Heart right ventricle (tissue), 16 donors: ENCODE measurements at regions not wholly inside any gene's neighbourhood (a gene's known extent, or its start where the extent isn't known, plus 50 kb on each side); places are given as distances from the start of the nearest gene placed in this dataset.

Experiments used
- ATAC-seq, 8 donors: fragments of 200-7000 bp; cut with Tn5 transposase; one replicate each; pipeline ENCODE4 v1.9.1; 2020; ENCODE audit warnings: mild to moderate bottlenecking in 8 of 8, moderate library complexity in 8 of 8, moderate number of reproducible peaks in 1 of 8
- DNase-seq, 2 donors: peaks; one replicate each; pipeline ENCODE4 v3.0.0-alpha.2; 2020
- H3K27ac ChIP-seq, 10 donors: fragments of 200-600 bp; sonication (generic) in 2 of 10; one replicate each; pipeline versions ENCODE4 v1.5.0 to v1.8.0; 2020 to 2022; ENCODE audit warnings: mild to moderate bottlenecking in 3 of 10
- H3K27me3 ChIP-seq, 7 donors: fragments of 200-600 bp; one replicate each; pipeline ENCODE4 v1.8.0; 2021 to 2022; ENCODE audit warnings: mild to moderate bottlenecking in 2 of 7
- H3K36me3 ChIP-seq, 9 donors: fragments of 200-600 bp; sonication (generic) in 1 of 9; one replicate each; pipeline versions ENCODE4 v1.5.0 to v1.8.0; 2020 to 2022; ENCODE audit warnings: mild to moderate bottlenecking in 2 of 9
- H3K4me1 ChIP-seq, 9 donors: fragments of 200-600 bp; sonication (generic) in 1 of 9; one replicate each; pipeline versions ENCODE4 v1.5.0 to v1.8.0; 2020 to 2022; ENCODE audit warnings: mild to moderate bottlenecking in 4 of 9
- H3K4me3 ChIP-seq, 10 donors: fragments of 200-600 bp; sonication (generic) in 2 of 10; one replicate each; pipeline versions ENCODE4 v1.5.0 to v1.8.0; 2020 to 2022; ENCODE audit warnings: mild to moderate bottlenecking in 7 of 10, moderate library complexity in 2 of 10
- H3K9me3 ChIP-seq, 11 donors: fragments of 200-600 bp in 10 of 11; sonication (generic) in 2 of 11; one replicate each; pipeline versions ENCODE4 v1.5.0 to v1.8.0; 2013 to 2022; ENCODE audit warnings: mild to moderate bottlenecking in 2 of 11, control low read depth in 1 of 11, moderate library complexity in 1 of 11
- CTCF ChIP-seq, 9 donors: fragments of 200-600 bp; sonication (generic) in 2 of 9; IDR thresholded peaks; one replicate each; pipeline versions ENCODE4 v1.5.0 to v1.8.0; 2021 to 2022; ENCODE audit warnings: antibody characterized with exemption in 9 of 9, mild to moderate bottlenecking in 5 of 9, moderate library complexity in 1 of 9
- WGBS, 2 donors: extraction: QIAGEN DNeasy Blood & Tissue Kit; methylation state at CpG; one replicate each; pipeline ENCODE4 v1.1.7; 2013; ENCODE audit warnings: inconsistent platforms in 1 of 2; 5-methylcytosine and 5-hydroxymethylcytosine counted together
- intact Hi-C, 10 donors: fragments of 100-400 bp; cut with DNase I; formaldehyde crosslinking; loops; one replicate each; pipeline versions ENCODE4 v1.11.1 to v1.14.2; 2022
- donor health status: Arrhythmogenic right ventricular cardiomyopathy.
- donor health status: ischemic (EF 13 %, LVEDD 7.1; RV severe dilation, severe dysfunction).
- donor health status: healthy with polysubstance abuse.
- donor health status: DM: no; HTN: yes; CAD: no.
- donor health status: DM: no; HTN: no; CAD: no.
- donor health status: ischemic (EF 25% LVEDD 6.9; RV normal size, moderate dysfunction).
- donor health status: ischemic (EF 25% LVEDD 5.7; RV mildly dilated, moderate dysfunction).
- donor health status: healthy.
- donor health status: DM: yes; HTN: yes; CAD: no.
- donor health status: Ischemic cardiomyopathy.
- donor health status: ischemic (EF 35%, LVEDD 5.7; RV mildly dilated, moderate dysfunction).
- donor health status: nonischemic (EF 11% LVEDD 7.7; RV severe dilation, severe dysfunction).
- donor health status: DM: yes; HTN: yes; CAD: no.
- donor health status: PGD.
- donor health status: ischemic (EF 29% LVEDD 5.4; RV normal size, mild dysfunction).
- donor health status: nonischemic (EF 23%, LVEDD 6.1; RV moderate dilation, normal function).

DNA sequence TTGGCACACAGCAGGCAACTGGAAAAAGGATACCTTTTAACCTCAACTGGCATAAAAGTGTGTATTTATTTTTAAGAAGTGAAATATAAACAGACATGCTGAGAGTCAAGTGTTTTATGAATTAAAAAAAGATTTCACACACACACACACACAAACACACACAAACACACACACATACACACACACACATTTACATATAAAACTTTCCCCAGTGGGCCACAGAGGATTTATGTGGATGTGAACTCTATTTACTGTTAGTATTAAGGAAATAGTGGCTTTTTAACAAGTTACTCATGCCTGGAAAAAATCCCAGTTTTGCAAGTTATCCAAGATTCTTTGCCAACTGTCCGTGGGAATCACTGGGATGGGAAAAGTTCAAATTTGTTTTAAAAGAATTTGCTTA lies 725.9 kb upstream of the NR2F2 start:
- H3K9me3 ChIP-seq: peaks cover 0 to 9% (median 0%) of the 10 kb centered on the region in 11 donors
- DNase-seq: peak in 1 of 2 donors; percentile 61
- TF ChIP-seq CTCF (IDR thresholded peaks at IDR 0.05): no peak
- peak overlapping the region in 8 of 10 donors; percentile 3 to 73 (median 60) for H3K27ac ChIP-seq
- H3K4me3 ChIP-seq: no peak overlapping the region
- no peaks in the 10 kb centered on the region for H3K27me3 ChIP-seq
- H3K4me1 ChIP-seq: peaks cover 0 to 28% (median 15%) of the 10 kb centered on the region in 9 donors
- intact Hi-C loops: loop anchor here in 2 of 10 donors (5.0 to 10.0 kb wide), 3 partner anchors 127 to 720 kb away; no protein-coding TSS in a partner anchor
- 30 to 59% methylated on average over 1 of the region's 1 CpG for WGBS, 2 donors
- ATAC-seq: peak in 7 of 8 donors; percentile 47 to 89 (median 72)
- H3K36me3 ChIP-seq: no peaks in the 10 kb centered on the region

DNA sequence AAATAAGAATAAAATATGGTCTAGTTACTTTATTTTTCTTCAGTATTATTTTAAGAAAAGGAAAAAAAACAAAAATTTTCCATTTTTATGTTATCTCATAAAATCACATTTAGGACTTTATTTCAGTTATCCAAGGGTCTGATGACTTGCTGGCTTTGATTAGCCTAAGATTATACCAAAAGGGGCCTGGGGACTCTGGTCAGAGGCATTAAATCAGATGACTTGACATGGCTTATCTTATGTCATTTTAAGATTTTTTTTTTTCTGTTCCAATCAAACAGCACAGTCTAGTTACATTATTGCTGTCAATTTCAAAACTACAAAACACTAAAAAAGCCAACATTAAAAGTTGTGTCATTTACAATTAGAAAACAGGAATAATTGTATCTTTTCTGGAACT lies 725.4 kb upstream of the NR2F2 start:
- H3K36me3 ChIP-seq: no peaks in the 10 kb centered on the region
- peaks cover 0 to 28% (median 15%) of the 10 kb centered on the region in 9 donors for H3K4me1 ChIP-seq
- intact Hi-C loops: loop anchor here in 2 of 10 donors (5.0 to 10.0 kb wide), 2 partner anchors 237 to 720 kb away; no protein-coding TSS in a partner anchor
- ATAC-seq (peak in 4 of 8 donors; percentile 7 to 61 (median 14)), DNase-seq (no peak)
- peak overlapping the region in 9 of 10 donors; percentile 26 to 73 (median 47) for H3K27ac ChIP-seq
- TF ChIP-seq CTCF (IDR thresholded peaks at IDR 0.05): no peak
- no peaks in the 10 kb centered on the region for H3K27me3 ChIP-seq
- peaks cover 0 to 9% (median 0%) of the 10 kb centered on the region in 11 donors for H3K9me3 ChIP-seq
- H3K4me3 ChIP-seq: no peak overlapping the region

- TF ChIP-seq CTCF (IDR thresholded peaks at IDR 0.05): no peak
- Histone ChIP-seq H3K4me1 (peaks cover 0 to 28% (median 15%) of the 10 kb centered on the region in 9 donors), H3K4me3 (no peak overlapping the region), H3K36me3 (no peaks in the 10 kb centered on the region), H3K27me3 (no peaks in the 10 kb centered on the region), H3K9me3 (no peaks in the 10 kb centered on the region), H3K27ac (no peak overlapping the region)
- intact Hi-C loops: loop anchor here in 2 of 10 donors (5.0 to 10.0 kb wide), 2 partner anchors 236 to 718 kb away; no protein-coding TSS in a partner anchor
- WGBS, 2 donors: 92 to 96% methylated on average over 2 of the region's 2 CpGs
- ATAC-seq (no peak), DNase-seq (no peak)
These were observed 723.9 kb upstream of the NR2F2 start for GRCh38 chr15:95606551-95606950.

GRCh38 chr15:95608371-95608770 lies 722.1 kb upstream of the NR2F2 start:
- intact Hi-C loops: loop anchor here in 2 of 10 donors (5.0 to 10.0 kb wide), 2 partner anchors 234 to 716 kb away; no protein-coding TSS in a partner anchor
- H3K27me3 ChIP-seq: no peaks in the 10 kb centered on the region
- H3K36me3 ChIP-seq: no peaks in the 10 kb centered on the region
- no peak for ATAC-seq
- no peaks in the 10 kb centered on the region for H3K9me3 ChIP-seq
- no peak for DNase-seq
- WGBS, 2 donors: 95 to 99% methylated on average over 4 of the region's 4 CpGs
- H3K4me1 ChIP-seq: peaks cover 0 to 25% (median 12%) of the 10 kb centered on the region in 9 donors
- no peak overlapping the region for H3K4me3 ChIP-seq
- TF ChIP-seq CTCF (IDR thresholded peaks at IDR 0.05): no peak
- H3K27ac ChIP-seq: no peak overlapping the region
